HG02678 (cell line): ENCODE measurements at regions not wholly inside any gene's neighbourhood (a gene's known extent, or its start where the extent isn't known, plus 50 kb on each side); places are given as distances from the start of the nearest gene placed in this dataset.
"Not testable (repeated sequence)": the region's sequence is repeated elsewhere in the genome, so short reads cannot be mapped to it uniquely, and the experiment has no call there.

ENCODE experiments used
- ATAC-seq: cut with Tn5 transposase; IDR thresholded peaks from one replicate; pipeline ENCODE4 v1.9.1; 2021; ENCODE audit warnings: mild to moderate bottlenecking, moderate library complexity; ENCODE audit not compliant: unreplicated experiment

DNA sequence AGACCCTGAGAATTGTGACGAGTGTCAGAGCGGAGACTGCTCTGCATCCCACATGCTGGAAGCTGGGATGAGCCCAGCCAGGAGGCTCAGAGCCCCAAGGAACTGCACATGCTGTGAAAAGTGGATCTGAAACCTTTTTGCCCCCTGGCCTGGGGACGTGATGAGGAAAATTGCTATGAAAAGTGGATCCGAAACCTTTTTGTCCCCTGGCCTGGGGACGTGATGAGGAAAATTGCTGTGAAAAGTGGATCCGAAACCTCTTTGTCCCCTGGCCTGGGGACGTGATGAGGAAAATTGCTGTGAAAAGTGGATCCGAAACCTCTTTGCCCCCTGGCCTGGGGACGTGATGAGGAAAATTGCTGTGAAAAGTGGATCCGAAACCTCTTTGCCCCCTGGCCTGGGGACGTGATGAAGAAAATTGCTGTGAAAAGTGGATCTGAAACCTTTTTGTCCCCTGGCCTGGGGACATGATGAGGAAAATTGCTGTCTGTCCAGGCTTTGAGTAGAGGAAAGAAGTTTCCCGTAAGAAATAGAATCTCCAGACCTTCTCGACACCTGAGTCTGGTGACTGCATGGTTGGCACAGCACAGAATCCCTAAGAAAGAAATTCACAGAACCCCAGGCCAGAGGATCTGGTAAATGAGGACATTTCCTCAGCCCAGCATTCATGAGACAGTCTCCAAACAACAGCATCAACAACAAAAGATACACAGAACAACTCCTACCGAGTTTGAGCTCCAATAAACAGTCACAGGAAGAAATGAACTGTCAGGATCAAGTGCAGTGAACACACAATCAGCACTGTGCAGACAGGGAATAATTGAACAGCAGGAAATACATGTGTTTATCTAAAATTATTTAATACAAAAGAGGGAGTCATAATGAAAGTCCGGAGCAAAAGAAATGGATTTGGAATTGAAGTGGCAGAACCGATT, 188.8 kb downstream of the LAT start:
- ATAC-seq = not testable (repeated sequence)

- not testable (repeated sequence) for ATAC-seq
These were observed 187.4 kb downstream of the LAT start for GRCh38 chr16:29172098-29172724.

- ATAC-seq = not testable (repeated sequence)
These were observed 186.4 kb downstream of the LAT start for GRCh38 chr16:29171296-29171695.

DNA sequence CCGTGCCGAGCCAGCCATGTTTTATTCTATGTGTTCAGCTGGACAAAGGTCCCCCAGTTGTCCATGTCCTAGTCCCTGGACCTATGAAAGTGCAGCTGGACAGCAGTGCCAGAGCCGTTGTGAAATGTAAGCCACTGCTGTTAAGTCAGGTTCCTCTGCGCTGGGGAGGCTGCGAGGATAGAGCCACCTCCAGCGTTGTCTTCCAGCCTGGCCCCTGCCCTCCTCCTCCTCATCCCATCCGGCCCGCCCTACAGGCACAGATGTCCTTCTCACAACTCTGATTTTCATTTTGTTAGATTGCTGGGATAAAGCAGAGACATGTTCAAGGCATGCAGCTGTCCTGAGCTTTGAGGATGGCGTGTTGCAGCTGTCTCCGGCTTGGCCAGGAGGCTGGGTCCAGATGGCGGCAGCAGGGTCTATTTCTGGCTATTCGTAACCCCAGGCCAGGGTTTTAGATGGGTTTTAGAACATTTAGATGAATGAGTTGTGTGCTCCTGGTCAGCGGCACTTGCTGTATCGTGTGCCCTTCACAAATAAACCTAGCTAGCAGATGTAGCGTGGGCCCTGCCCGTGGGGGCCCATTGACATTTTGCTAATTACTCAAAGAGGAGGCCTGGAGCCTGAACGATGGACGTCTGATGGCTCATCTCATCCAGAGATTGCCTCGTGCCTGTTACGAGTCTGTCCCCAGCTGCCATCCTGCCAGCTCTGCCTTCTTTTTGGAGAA, 185.7 kb downstream of the LAT start:
- not testable (repeated sequence) for ATAC-seq

- not testable (repeated sequence) for ATAC-seq
These were observed 184.6 kb downstream of the LAT start for GRCh38 chr16:29169295-29169994.

DNA sequence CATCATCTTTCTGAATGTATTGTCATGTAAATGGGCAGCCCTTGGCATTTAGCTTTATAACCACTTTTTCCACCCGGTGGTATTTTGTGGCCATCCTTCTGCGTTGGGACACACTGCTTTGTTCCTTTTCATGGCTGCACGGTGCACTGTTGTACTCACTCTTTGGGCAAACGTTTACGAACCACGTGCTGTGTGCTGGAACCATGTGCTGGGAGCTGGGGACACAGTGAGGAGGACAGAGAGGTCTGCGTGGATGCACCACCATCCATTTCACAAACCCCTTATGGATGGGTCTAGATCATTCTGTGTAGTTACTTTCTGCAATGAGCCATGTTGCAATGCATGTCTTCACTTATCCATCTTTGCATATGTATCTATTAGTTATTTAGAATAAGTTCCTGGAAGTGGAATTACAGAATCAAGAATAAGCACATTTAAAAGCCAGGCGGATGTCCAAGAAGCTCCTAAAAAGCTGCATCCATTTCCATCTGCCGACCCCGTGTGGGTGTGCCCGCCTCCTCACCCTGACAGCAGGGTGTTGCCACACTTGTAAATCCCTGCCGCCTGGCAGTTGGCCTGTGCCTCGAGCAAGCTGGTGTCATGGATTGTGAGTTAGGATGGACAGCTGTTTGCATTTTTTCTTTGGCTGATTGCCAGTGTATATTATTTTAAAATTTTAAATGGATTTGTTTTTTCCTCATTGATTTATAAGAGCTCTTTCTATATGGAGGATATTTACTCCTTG, 183.8 kb downstream of the LAT start:
- not testable (repeated sequence) for ATAC-seq

GRCh38 chr16:29164442-29165089, 179.7 kb downstream of the LAT start:
- not testable (repeated sequence) for ATAC-seq

DNA sequence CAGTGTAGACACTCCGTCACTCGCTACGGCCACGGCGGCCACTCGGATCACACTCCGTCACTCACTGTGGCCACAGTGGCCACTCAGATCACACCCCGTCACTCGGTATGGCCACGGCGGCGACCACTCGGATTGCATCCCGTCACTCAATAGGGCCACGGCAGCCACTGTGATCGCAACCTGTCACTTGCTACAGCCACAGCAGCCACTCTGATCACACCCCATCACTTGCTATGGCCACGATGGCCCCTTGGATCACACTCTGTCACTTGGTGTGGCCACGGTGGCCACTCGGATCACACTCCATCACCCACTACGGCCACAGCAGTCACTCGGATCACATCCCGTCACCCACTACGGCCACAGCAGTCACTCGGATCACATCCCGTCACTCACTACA, 175.3 kb downstream of the LAT start:
- ATAC-seq = not testable (repeated sequence)

GRCh38 chr16:29159603-29160002, 174.8 kb downstream of the LAT start:
- not testable (repeated sequence) for ATAC-seq

GRCh38 chr16:29158785-29159184, 173.9 kb downstream of the LAT start:
- no peak for ATAC-seq

DNA sequence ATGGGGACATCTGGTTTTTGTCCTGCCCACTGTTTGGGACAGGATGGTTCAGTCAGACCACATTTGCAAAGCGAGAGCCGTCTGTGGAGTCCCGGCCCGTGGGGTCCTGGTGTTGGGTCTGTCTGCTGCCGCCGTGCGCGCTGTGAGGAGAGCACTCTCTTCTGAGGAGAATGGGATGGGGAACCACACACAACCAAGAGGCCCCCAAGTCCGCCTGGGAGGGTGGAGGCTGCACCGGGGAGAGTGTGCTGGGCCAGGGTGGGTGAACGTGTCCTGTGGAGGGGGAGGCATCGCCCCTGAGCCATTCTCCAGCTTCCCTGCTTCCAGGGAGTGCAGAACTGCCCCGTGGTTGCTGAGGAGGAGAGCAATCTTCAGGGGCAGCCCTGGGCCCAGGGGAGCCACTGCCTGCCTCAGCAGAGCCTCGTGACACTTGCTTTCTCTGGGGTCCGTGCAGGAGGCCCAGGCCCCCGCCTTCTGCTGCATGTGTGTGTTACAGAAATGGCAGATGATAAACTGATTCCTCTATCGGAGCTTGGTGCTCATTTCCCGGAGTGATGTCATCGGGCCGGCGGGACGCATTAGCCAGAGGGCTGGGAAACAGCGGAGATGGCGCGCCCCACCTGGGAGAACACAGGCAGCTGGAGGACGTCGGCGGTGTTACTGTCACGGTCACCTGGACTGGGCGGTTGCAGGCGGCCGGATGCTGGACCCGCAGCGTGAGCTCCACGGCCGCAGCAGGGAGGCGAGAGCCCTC, 173.4 kb downstream of the LAT start:
- not testable (repeated sequence) for ATAC-seq

DNA sequence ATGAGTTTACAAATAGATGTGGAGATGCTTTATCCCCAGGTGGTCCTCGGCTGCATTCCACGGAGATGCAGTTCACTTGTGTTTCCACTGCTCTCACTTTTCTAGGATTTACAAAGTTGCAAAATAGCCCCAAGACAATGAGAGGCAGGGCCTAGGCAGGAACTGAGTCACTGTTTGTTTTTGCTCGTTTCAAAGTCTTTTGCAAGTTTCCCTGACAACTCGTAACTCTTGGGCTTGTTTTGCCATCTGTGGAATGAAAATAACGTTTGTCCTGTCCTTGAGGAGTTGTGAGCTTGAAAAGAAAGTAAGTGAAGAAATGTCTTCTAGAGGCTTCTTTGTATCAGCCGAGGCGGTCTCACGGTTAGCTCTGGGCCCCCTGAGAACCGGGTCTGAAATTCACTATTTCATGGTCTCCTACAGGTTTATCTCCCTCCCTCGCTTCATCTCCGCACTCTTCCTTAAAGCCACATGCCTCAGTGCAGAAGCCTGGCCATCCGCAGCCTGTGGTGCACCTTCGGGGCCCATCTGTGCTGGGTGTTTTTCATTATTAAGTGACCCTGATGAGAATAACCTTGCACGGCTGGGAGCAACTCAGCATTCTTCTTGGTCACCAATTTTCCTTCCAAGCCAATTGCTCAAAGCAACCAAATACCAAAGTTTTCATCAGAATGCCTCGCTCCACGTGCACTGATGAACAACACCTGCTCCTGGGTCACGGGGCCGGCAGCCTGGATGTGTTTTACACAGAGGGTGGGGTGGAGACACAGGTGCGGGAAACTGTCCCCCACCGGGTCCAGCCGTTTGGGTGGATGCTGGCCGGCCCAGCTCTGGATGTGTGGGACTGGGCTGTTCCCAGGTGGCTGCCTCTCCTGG, 172.4 kb downstream of the LAT start:
- not testable (repeated sequence) for ATAC-seq

- ATAC-seq = no peak
These were observed 171.7 kb downstream of the LAT start for GRCh38 chr16:29156511-29156910.

GRCh38 chr16:29155866-29156200, 171.0 kb downstream of the LAT start:
- ATAC-seq = not testable (repeated sequence)

DNA sequence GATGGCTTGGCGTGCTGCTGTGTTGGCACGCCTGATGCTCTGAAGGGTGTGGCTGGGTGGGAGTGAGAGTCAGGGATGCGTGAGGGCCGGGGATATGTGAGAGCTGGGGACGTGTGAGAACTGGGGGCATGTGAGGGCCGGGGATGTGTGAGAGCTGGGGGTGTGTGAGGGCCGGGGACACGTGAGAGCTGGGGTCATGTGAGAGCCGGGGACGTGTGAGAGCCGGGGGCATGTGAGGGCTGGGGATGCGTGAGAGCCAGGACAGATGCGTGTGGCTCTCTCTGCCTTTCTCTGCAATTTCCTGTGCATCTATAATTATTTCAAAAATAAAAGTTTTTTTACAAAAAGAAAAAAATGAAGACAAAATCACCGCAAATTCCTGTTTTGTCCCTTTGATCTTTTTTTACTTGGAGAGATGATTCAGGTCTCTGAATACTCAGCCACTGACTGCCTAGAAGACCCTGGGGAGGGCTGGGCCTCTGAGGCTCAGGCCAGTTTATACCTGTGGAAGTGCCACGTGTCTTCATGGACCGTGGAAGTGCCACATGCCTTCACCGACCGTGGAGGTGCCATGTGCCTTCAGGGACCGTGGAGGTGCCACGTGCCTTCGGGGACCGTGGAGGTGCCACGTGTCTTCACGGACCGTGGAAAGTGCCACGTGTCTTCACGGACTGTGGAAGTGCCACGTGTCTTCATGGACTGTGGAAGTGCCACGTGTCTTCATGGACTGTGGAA, 170.4 kb downstream of the LAT start:
- not testable (repeated sequence) for ATAC-seq

- no peak for ATAC-seq
These were observed 169.8 kb downstream of the LAT start for GRCh38 chr16:29154676-29155121.

- ATAC-seq = no peak
These were observed 169.2 kb downstream of the LAT start for GRCh38 chr16:29154088-29154487.
